ENCODE measurements at regions not wholly inside any gene's neighbourhood (a gene's known extent, or its start where the extent isn't known, plus 50 kb on each side); places are given as distances from the start of the nearest gene placed in this dataset.

DNA sequence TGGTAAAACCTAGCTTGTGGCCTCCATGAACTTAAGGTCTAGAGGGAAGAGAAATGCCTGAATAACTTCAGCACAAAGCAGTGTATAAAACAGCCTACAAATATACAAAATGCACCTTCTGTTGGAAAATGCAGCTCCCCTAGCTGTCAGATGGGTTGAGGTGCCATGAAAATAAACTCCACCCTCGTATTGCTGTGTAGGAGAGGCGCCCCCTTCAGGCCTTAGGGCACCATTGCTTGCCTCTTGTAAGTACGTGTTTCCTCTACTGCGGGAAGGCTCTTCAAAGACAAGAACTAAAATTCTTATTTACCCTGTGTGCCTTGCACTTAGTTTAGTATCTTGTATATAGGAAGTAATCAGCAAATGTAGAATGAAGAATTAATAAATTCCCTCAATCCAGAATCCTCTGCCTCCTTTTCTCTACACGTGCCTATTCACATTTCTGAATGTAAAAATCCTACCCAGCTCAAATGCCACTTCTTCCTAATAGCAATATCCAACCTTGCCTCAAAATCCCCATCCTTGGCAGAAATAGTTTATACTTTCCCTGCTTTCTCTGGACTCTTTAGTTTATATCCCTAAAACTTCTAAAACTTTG is 393.7 kb upstream of the PDE4D start:
- no peak overlapping the region for H3K4me3 Mint-ChIP-seq
- no peaks in the 10 kb centered on the region for H3K27me3 Mint-ChIP-seq (ENCODE audit: insufficient read depth)
- no peaks in the 10 kb centered on the region for H3K36me3 Mint-ChIP-seq (ENCODE audit: low read depth)
- H3K27ac Mint-ChIP-seq = no peak overlapping the region
- Histone ChIP-seq H3K4me3 (ENCODE audit: low read length) (no peak overlapping the region), H3K9ac (ENCODE audit: extremely low read depth, low read length, poor library complexity, severe bottlenecking) (no peak overlapping the region), H3K4me1 (ENCODE audit: control insufficient read depth, insufficient read depth, low read length) (no peaks in the 10 kb centered on the region), H3K27me3 (ENCODE audit: control insufficient read depth, insufficient read depth, low read length, poor library complexity, severe bottlenecking) (peaks cover 4% of the 10 kb centered on the region), H3K27ac (ENCODE audit: low read depth, low read length) (no peak overlapping the region), H3K9me3 (ENCODE audit: control insufficient read depth, low read length) (no peaks in the 10 kb centered on the region), H3K36me3 (ENCODE audit: control insufficient read depth, insufficient read depth, low read length) (no peaks in the 10 kb centered on the region)
- TF ChIP-seq, protein P1, sequence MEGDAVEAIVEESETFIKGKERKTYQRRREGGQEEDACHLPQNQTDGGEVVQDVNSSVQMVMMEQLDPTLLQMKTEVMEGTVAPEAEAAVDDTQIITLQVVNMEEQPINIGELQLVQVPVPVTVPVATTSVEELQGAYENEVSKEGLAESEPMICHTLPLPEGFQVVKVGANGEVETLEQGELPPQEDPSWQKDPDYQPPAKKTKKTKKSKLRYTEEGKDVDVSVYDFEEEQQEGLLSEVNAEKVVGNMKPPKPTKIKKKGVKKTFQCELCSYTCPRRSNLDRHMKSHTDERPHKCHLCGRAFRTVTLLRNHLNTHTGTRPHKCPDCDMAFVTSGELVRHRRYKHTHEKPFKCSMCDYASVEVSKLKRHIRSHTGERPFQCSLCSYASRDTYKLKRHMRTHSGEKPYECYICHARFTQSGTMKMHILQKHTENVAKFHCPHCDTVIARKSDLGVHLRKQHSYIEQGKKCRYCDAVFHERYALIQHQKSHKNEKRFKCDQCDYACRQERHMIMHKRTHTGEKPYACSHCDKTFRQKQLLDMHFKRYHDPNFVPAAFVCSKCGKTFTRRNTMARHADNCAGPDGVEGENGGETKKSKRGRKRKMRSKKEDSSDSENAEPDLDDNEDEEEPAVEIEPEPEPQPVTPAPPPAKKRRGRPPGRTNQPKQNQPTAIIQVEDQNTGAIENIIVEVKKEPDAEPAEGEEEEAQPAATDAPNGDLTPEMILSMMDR (conservative IDR thresholded peaks at IDR 0.05) = peak; percentile 99
- peak; percentile 90 for DNase-seq
- no peaks in the 10 kb centered on the region for H3K9me3 Mint-ChIP-seq
- 17 to 23% methylated on average over 3 to 5 of the region's 5 CpGs for WGBS, 2 experiments (ENCODE audit: insufficient coverage in 1 of 2, insufficient read length in 1 of 2)
- peaks cover 12% of the 10 kb centered on the region for H3K4me1 Mint-ChIP-seq

DNA sequence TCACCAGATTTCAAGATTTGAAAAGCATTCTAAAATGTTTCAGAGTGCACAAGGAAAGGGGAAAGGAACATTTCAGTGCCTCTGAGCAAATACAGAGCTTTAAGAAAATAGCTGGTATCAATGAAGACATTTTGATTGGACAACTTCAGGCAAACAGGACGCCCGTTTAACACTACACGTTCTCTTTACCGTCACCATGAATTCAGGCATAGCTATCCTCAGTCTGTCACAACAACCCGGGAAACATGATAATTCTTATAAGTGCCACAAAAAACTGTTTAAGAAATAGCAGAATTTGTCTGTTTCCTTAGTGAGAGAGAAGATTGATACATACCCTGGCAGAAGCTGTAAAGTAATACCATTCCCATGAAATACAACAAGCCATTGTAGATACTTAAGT is 392.4 kb upstream of the PDE4D start:
- H3K27me3 Mint-ChIP-seq (ENCODE audit: insufficient read depth) = no peaks in the 10 kb centered on the region
- H3K4me1 Mint-ChIP-seq = peaks cover 12% of the 10 kb centered on the region
- 96 to 98% methylated on average over 3 to 5 of the region's 5 CpGs for WGBS, 2 experiments (ENCODE audit: insufficient coverage in 1 of 2, insufficient read length in 1 of 2)
- H3K27me3 ChIP-seq (ENCODE audit: control insufficient read depth, insufficient read depth, low read length, poor library complexity, severe bottlenecking) = peaks cover 4% of the 10 kb centered on the region
- H3K4me3 Mint-ChIP-seq = no peak overlapping the region
- no peaks in the 10 kb centered on the region for H3K36me3 Mint-ChIP-seq (ENCODE audit: low read depth)
- H3K27ac Mint-ChIP-seq = no peak overlapping the region
- no peak for DNase-seq
- H3K36me3 ChIP-seq (ENCODE audit: control insufficient read depth, insufficient read depth, low read length) = no peaks in the 10 kb centered on the region
- no peaks in the 10 kb centered on the region for H3K4me1 ChIP-seq (ENCODE audit: control insufficient read depth, insufficient read depth, low read length)
- no peak overlapping the region for H3K9ac ChIP-seq (ENCODE audit: extremely low read depth, low read length, poor library complexity, severe bottlenecking)
- TF ChIP-seq, protein P1 (conservative IDR thresholded peaks at IDR 0.05) = no peak
- no peak overlapping the region for H3K27ac ChIP-seq (ENCODE audit: low read depth, low read length)
- H3K9me3 ChIP-seq (ENCODE audit: control insufficient read depth, low read length) = no peaks in the 10 kb centered on the region
- no peaks in the 10 kb centered on the region for H3K9me3 Mint-ChIP-seq
- no peak overlapping the region for H3K4me3 ChIP-seq (ENCODE audit: low read length)

DNA sequence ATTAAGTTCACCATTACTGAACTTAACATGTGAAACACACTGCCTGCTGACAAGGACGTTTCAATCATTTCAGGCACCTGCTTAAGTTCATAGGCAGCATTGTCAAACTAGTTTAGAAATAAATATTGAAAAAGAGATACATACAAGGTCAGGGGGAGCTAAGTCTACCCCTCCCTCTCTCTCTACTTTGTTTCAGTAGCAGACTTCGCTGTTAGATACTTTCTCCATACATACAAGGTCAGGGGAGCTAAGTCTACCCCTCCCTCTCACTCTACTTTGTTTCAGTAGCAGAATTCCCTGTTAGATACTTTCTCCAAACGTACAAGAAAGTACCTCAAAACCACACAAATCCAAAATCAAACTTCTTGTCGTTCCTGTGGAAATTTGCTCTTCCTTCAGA is 387.4 kb upstream of the PDE4D start:
- 88 to 93% methylated on average over 4 of the region's 4 CpGs for WGBS, 2 experiments (ENCODE audit: insufficient coverage in 1 of 2, insufficient read length in 1 of 2)
- Mint-ChIP-seq H3K27ac (no peak overlapping the region), H3K4me3 (no peak overlapping the region), H3K36me3 (ENCODE audit: low read depth) (no peaks in the 10 kb centered on the region), H3K9me3 (no peaks in the 10 kb centered on the region), H3K4me1 (no peaks in the 10 kb centered on the region), H3K27me3 (ENCODE audit: insufficient read depth) (no peaks in the 10 kb centered on the region)
- DNase-seq = no peak
- TF ChIP-seq, protein P1 (conservative IDR thresholded peaks at IDR 0.05) = no peak
- Histone ChIP-seq H3K27me3 (ENCODE audit: control insufficient read depth, insufficient read depth, low read length, poor library complexity, severe bottlenecking) (no peaks in the 10 kb centered on the region), H3K4me3 (ENCODE audit: low read length) (no peak overlapping the region), H3K9ac (ENCODE audit: extremely low read depth, low read length, poor library complexity, severe bottlenecking) (no peak overlapping the region), H3K27ac (ENCODE audit: low read depth, low read length) (no peak overlapping the region), H3K4me1 (ENCODE audit: control insufficient read depth, insufficient read depth, low read length) (no peaks in the 10 kb centered on the region), H3K9me3 (ENCODE audit: control insufficient read depth, low read length) (no peaks in the 10 kb centered on the region), H3K36me3 (ENCODE audit: control insufficient read depth, insufficient read depth, low read length) (no peaks in the 10 kb centered on the region)
